ENCODE measurements at regions not wholly inside any gene's neighbourhood (a gene's known extent, or its start where the extent isn't known, plus 50 kb on each side); places are given as distances from the start of the nearest gene placed in this dataset.

DNA sequence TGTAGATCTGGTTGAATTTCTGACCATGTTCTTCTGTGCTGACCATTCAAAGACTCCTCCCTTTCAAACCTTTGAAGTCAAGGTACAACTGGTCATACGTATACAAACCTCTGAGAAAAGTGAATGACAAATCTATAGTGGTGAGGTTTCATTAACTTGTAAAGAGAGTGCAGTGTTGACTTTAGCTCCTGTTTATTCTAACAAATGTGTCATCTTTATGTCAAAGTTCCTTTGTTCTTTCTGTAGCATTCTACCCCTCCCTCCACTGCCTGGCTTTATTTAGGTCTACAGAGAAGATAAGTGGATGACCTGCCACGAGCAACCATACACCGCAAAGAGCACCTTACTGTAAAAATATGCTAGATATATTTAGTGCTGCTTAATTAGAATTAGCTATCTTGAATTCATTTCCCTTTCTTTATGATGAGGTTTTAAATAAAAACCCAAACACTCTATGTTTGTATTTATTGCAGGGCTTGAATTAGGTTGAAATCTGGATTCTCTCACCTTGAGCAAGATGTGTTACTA is 520.0 kb upstream of the CDH11 start:
- no peak overlapping the region for H3K4me3 ChIP-seq (replicated peaks in 1 of 3; ENCODE audit: insufficient read depth in 1 of 3, low read depth in 2 of 3, low read length in 3 of 3)
- WGBS (ENCODE audit: low lambda C conversion rate) = under 1% methylated on average over 3 of the region's 3 CpGs
- peak overlapping the region; percentile 62 for H3K27ac ChIP-seq (ENCODE audit: extremely low read length, insufficient read depth, low read length)
- peak; percentile 90 for DNase-seq (ENCODE audit: low spot score)
- H3K4me2 ChIP-seq (ENCODE audit: low read depth, low read length) = peak overlapping the region; percentile 40
- peak; percentile 94 for ATAC-seq
- no peaks in the 10 kb centered on the region for H3K79me2 ChIP-seq (ENCODE audit: insufficient read depth, low read length)
- POLR2A ChIA-PET = no interaction called here
- peaks cover 66% of the 10 kb centered on the region for H3K4me1 ChIP-seq (ENCODE audit: insufficient read depth, low read length)
- no peaks in the 10 kb centered on the region for H3K9me3 ChIP-seq (ENCODE audit: low read length)
- BruUV-seq (replicated peaks) = no TSS peak
- intact Hi-C loops (cut with micrococcal nuclease; ENCODE audit: unreplicated experiment) = loop anchor here (1.0 kb wide), 1 partner anchor 24 kb away; no protein-coding TSS in a partner anchor
- H4K20me1 ChIP-seq (ENCODE audit: insufficient read depth, low read length) = no peaks in the 10 kb centered on the region
- FAIRE-seq = peak; percentile 67
- H3K36me3 ChIP-seq (replicated peaks in 1 of 2; ENCODE audit: control insufficient read depth in 1 of 2, insufficient read depth in 2 of 2, low read length in 2 of 2) = no peaks in the 10 kb centered on the region
- in situ Hi-C loops (cut with HindIII; ENCODE audit: extremely low pct_ligation_motif_present, low pct_unique_long_range_greater_than_20kb) = no loop called here
- H2AFZ ChIP-seq (ENCODE audit: low read length) = no peak overlapping the region
- no peak overlapping the region; the same call in 1 of the 2 replicates for H3K9ac ChIP-seq (ENCODE audit: insufficient read depth, low read depth, low read length)
- no peaks in the 10 kb centered on the region for H3K27me3 ChIP-seq (ENCODE audit: control insufficient read depth in 1 of 2, insufficient read depth in 2 of 2, low read length in 2 of 2)
- CTCF ChIA-PET (ENCODE audit: low intra/inter-chr PET ratio, low total read pairs) = no interaction called here
- TF ChIP-seq JDP2 (CRISPR knock-in tag; IDR thresholded peaks at IDR 0.05; ENCODE audit: borderline replicate concordance) (no peak), GATAD2A (CRISPR knock-in tag; IDR thresholded peaks at IDR 0.05) (peak; percentile 77), NFE2L1 (CRISPR knock-in tag; IDR thresholded peaks at IDR 0.05; ENCODE audit: borderline replicate concordance) (no peak), SAP130 (CRISPR knock-in tag; IDR thresholded peaks at IDR 0.05; ENCODE audit: low read depth) (peak; percentile 55; the same call in 1 of the 2 replicates), SOX13 (IDR thresholded peaks at IDR 0.05) (peak; percentile 90), SOX13 (CRISPR knock-in tag; conservative IDR thresholded peaks at IDR 0.05 in 1 of 2, IDR thresholded peaks at IDR 0.05 in 1 of 2) (peak in 1 of 2 experiments; percentile 97; a peak in 2 of 4 replicates), ZNF775 (CRISPR knock-in tag; IDR thresholded peaks at IDR 0.05; ENCODE audit: borderline replicate concordance) (no peak), PHF5A (CRISPR knock-in tag; IDR thresholded peaks at IDR 0.05; ENCODE audit: low read depth, unreplicated experiment) (no peak), CCAR2 (optimal IDR thresholded peaks at IDR 0.05; ENCODE audit: low read depth, low read length) (no peak), ASH2L (IDR thresholded peaks at IDR 0.05; ENCODE audit: insufficient read length, low read depth, low read length) (peak; percentile 71), HDAC1 (CRISPR knock-in tag; IDR thresholded peaks at IDR 0.05) (peak; percentile 67), RFX5 (IDR thresholded peaks at IDR 0.05; ENCODE audit: low read depth, low read length) (no peak), ZNF772 (CRISPR knock-in tag; IDR thresholded peaks at IDR 0.05) (no peak), NFIC (IDR thresholded peaks at IDR 0.05; ENCODE audit: low read length) (peak; percentile 76; the same call in 1 of the 2 replicates), NKX3-1 (CRISPR knock-in tag; IDR thresholded peaks at IDR 0.05) (no peak), ZNF670 (CRISPR knock-in tag; IDR thresholded peaks at IDR 0.05; ENCODE audit: borderline replicate concordance) (no peak), CCDC6 (CRISPR knock-in tag; IDR thresholded peaks at IDR 0.05) (no peak), ZNF577 (CRISPR knock-in tag; IDR thresholded peaks at IDR 0.05; ENCODE audit: borderline replicate concordance, low read depth) (no peak)
- TF ChIP-seq, protein P1, sequence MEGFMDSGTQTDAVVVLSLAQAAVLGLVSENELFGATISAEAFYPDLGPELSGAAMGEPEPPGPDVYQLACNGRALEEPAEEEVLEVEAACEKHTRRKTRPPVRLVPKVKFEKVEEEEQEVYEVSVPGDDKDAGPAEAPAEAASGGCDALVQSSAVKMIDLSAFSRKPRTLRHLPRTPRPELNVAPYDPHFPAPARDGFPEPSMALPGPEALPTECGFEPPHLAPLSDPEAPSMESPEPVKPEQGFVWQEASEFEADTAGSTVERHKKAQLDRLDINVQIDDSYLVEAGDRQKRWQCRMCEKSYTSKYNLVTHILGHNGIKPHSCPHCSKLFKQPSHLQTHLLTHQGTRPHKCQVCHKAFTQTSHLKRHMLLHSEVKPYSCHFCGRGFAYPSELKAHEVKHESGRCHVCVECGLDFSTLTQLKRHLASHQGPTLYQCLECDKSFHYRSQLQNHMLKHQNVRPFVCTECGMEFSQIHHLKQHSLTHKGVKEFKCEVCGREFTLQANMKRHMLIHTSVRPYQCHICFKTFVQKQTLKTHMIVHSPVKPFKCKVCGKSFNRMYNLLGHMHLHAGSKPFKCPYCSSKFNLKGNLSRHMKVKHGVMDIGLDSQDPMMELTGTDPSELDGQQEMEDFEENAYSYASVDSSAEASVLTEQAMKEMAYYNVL (CRISPR knock-in tag; IDR thresholded peaks at IDR 0.05; ENCODE audit: borderline replicate concordance) = peak; percentile 52; the same call in 1 of the 2 replicates
- TF ChIP-seq, protein P2, sequence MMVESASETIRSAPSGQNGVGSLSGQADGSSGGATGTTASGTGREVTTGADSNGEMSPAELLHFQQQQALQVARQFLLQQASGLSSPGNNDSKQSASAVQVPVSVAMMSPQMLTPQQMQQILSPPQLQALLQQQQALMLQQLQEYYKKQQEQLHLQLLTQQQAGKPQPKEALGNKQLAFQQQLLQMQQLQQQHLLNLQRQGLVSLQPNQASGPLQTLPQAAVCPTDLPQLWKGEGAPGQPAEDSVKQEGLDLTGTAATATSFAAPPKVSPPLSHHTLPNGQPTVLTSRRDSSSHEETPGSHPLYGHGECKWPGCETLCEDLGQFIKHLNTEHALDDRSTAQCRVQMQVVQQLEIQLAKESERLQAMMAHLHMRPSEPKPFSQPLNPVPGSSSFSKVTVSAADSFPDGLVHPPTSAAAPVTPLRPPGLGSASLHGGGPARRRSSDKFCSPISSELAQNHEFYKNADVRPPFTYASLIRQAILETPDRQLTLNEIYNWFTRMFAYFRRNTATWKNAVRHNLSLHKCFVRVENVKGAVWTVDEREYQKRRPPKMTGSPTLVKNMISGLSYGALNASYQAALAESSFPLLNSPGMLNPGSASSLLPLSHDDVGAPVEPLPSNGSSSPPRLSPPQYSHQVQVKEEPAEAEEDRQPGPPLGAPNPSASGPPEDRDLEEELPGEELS (CRISPR knock-in tag; IDR thresholded peaks at IDR 0.05) = peak; percentile 83
- TF ChIP-seq, protein P3, sequence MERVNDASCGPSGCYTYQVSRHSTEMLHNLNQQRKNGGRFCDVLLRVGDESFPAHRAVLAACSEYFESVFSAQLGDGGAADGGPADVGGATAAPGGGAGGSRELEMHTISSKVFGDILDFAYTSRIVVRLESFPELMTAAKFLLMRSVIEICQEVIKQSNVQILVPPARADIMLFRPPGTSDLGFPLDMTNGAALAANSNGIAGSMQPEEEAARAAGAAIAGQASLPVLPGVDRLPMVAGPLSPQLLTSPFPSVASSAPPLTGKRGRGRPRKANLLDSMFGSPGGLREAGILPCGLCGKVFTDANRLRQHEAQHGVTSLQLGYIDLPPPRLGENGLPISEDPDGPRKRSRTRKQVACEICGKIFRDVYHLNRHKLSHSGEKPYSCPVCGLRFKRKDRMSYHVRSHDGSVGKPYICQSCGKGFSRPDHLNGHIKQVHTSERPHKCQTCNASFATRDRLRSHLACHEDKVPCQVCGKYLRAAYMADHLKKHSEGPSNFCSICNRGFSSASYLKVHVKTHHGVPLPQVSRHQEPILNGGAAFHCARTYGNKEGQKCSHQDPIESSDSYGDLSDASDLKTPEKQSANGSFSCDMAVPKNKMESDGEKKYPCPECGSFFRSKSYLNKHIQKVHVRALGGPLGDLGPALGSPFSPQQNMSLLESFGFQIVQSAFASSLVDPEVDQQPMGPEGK (CRISPR knock-in tag; IDR thresholded peaks at IDR 0.05) = peak; percentile 54; the same call in 1 of the 2 replicates
